Liver (tissue), 6 donors: ENCODE measurements at regions not wholly inside any gene's neighbourhood (a gene's known extent, or its start where the extent isn't known, plus 50 kb on each side); places are given as distances from the start of the nearest gene placed in this dataset.
"Not testable (repeated sequence)": the region's sequence is repeated elsewhere in the genome, so short reads cannot be mapped to it uniquely, and the experiment has no call there.

Experiments used
- DNase-seq: peaks from one replicate; pipeline ENCODE4 v3.0.0-alpha.2; 2017; ENCODE audit warnings: low spot score
- H3K27ac ChIP-seq, 2 donors: one replicate each; pipeline ENCODE4 v1.7.0; 2013; ENCODE audit warnings: inconsistent platforms in 2 of 2, low read length in 2 of 2, control low read depth in 1 of 2, low read depth in 1 of 2, mild to moderate bottlenecking in 1 of 2
- H3K27me3 ChIP-seq, 4 donors: one replicate each; pipeline versions ENCODE4 v1.6.1 to v1.7.0; 2013; ENCODE audit warnings: low read length in 3 of 4, inconsistent platforms in 1 of 4, mild to moderate bottlenecking in 1 of 4, moderate library complexity in 1 of 4; ENCODE audit not compliant: control insufficient read depth in 4 of 4, insufficient read depth in 4 of 4
- H3K36me3 ChIP-seq, 4 donors: one replicate each; pipeline versions ENCODE4 v1.6.1 to v1.7.0; 2013; ENCODE audit warnings: low read length in 3 of 4, mild to moderate bottlenecking in 3 of 4, low read depth in 1 of 4, moderate library complexity in 1 of 4; ENCODE audit not compliant: control insufficient read depth in 4 of 4, insufficient read depth in 3 of 4
- H3K4me1 ChIP-seq, 4 donors: one replicate each; pipeline versions ENCODE4 v1.6.1 to v1.7.0; 2013; ENCODE audit warnings: low read length in 3 of 4, mild to moderate bottlenecking in 3 of 4, moderate library complexity in 1 of 4; ENCODE audit not compliant: control insufficient read depth in 4 of 4, insufficient read depth in 4 of 4
- H3K4me3 ChIP-seq, 3 donors: one replicate each; pipeline versions ENCODE4 v1.6.1 to v1.7.0; 2013; ENCODE audit warnings: low read length in 3 of 3, control low read depth in 1 of 3, low read depth in 1 of 3, mild to moderate bottlenecking in 1 of 3
- H3K9ac ChIP-seq, 2 donors: one replicate each; pipeline ENCODE4 v1.7.0; 2013; ENCODE audit warnings: low read length in 2 of 2, mild to moderate bottlenecking in 2 of 2, moderate library complexity in 2 of 2, control low read depth in 1 of 2, low read depth in 1 of 2
- H3K9me3 ChIP-seq, 4 donors: one replicate each; pipeline versions ENCODE4 v1.6.1 to v1.7.0; 2013; ENCODE audit warnings: low read length in 3 of 4; ENCODE audit not compliant: control insufficient read depth in 4 of 4
- WGBS: extraction: QIAGEN DNeasy Blood & Tissue Kit; methylation state at CpG from one replicate; pipeline ENCODE4 v1.1.7; 2013; 5-methylcytosine and 5-hydroxymethylcytosine counted together
- donor health status: healthy.
- donor health status: healthy.
- donor health status: healthy.

GRCh38 chr1:83263808-83264207 lies 735.1 kb downstream of the TTLL7 start:
- not testable (repeated sequence) for H3K27me3 ChIP-seq, DNase-seq, H3K9me3 ChIP-seq, H3K9ac ChIP-seq, H3K27ac ChIP-seq, H3K36me3 ChIP-seq, H3K4me3 ChIP-seq, H3K4me1 ChIP-seq
- 95% methylated on average over 13 of the region's 14 CpGs for WGBS

GRCh38 chr1:83251687-83252086 lies 747.2 kb downstream of the TTLL7 start:
- H3K27ac ChIP-seq, DNase-seq, H3K9me3 ChIP-seq, H3K4me3 ChIP-seq, H3K36me3 ChIP-seq, H3K4me1 ChIP-seq, H3K9ac ChIP-seq, H3K27me3 ChIP-seq: not testable (repeated sequence)
- WGBS: 93% methylated on average over 4 of the region's 4 CpGs

GRCh38 chr1:83246780-83247179 lies 752.2 kb downstream of the TTLL7 start:
- H3K36me3 ChIP-seq, H3K9me3 ChIP-seq, H3K27ac ChIP-seq, H3K27me3 ChIP-seq, H3K4me3 ChIP-seq, H3K4me1 ChIP-seq, DNase-seq, H3K9ac ChIP-seq: not testable (repeated sequence)
- WGBS: 98% methylated on average over 3 of the region's 3 CpGs

- DNase-seq, H3K27me3 ChIP-seq, H3K4me3 ChIP-seq, H3K36me3 ChIP-seq, H3K9ac ChIP-seq, H3K9me3 ChIP-seq, H3K4me1 ChIP-seq, H3K27ac ChIP-seq: not testable (repeated sequence)
Observed at GRCh38 chr1:83244832-83245231, 754.1 kb downstream of the TTLL7 start.

GRCh38 chr1:83239568-83239967 lies 759.4 kb downstream of the TTLL7 start:
- H3K36me3 ChIP-seq, H3K9me3 ChIP-seq, DNase-seq, H3K27ac ChIP-seq, H3K9ac ChIP-seq, H3K4me1 ChIP-seq, H3K4me3 ChIP-seq, H3K27me3 ChIP-seq: not testable (repeated sequence)

GRCh38 chr1:83238654-83239053 lies 760.3 kb downstream of the TTLL7 start:
- DNase-seq, H3K36me3 ChIP-seq, H3K27me3 ChIP-seq: not testable (repeated sequence)

GRCh38 chr1:83219788-83220187 lies 779.1 kb downstream of the TTLL7 start:
- not testable (repeated sequence) for H3K9ac ChIP-seq, H3K27me3 ChIP-seq, H3K9me3 ChIP-seq, DNase-seq, H3K27ac ChIP-seq, H3K4me3 ChIP-seq, H3K4me1 ChIP-seq, H3K36me3 ChIP-seq

More at GRCh38 chr1:83238654-83239053, 760.3 kb downstream of the TTLL7 start:
- not testable (repeated sequence) for H3K4me3 ChIP-seq, H3K4me1 ChIP-seq, H3K9ac ChIP-seq, H3K9me3 ChIP-seq, H3K27ac ChIP-seq

GRCh38 chr1:83218036-83218716 lies 780.8 kb downstream of the TTLL7 start:
- not testable (repeated sequence) for H3K27me3 ChIP-seq, H3K36me3 ChIP-seq, H3K9me3 ChIP-seq, DNase-seq, H3K4me3 ChIP-seq, H3K27ac ChIP-seq, H3K4me1 ChIP-seq, H3K9ac ChIP-seq
- WGBS: 84% methylated on average over 5 of the region's 5 CpGs

- H3K27ac ChIP-seq, DNase-seq: not testable (repeated sequence)
Observed at GRCh38 chr1:83214317-83214716, 784.6 kb downstream of the TTLL7 start.

More at GRCh38 chr1:83214317-83214716, 784.6 kb downstream of the TTLL7 start:
- H3K9me3 ChIP-seq, H3K27me3 ChIP-seq, H3K36me3 ChIP-seq, H3K4me1 ChIP-seq, H3K4me3 ChIP-seq, H3K9ac ChIP-seq: not testable (repeated sequence)
